Neutrophil (primary cell): ENCODE measurements at regions not wholly inside any gene's neighbourhood (a gene's known extent, or its start where the extent isn't known, plus 50 kb on each side); places are given as distances from the start of the nearest gene placed in this dataset.

Source experiments
- H3K27ac ChIP-seq: fragments of 200-600 bp; sonication (generic); 2 replicates; pipeline ENCODE4 v1.5.1; 2016; ENCODE audit warnings: mild to moderate bottlenecking, moderate library complexity
- H3K27me3 ChIP-seq: fragments of 200-600 bp; sonication (generic); 2 replicates; pipeline ENCODE4 v1.6.0; 2016; ENCODE audit warnings: mild to moderate bottlenecking
- H3K36me3 ChIP-seq: fragments of 200-600 bp; sonication (generic); 2 replicates; pipeline ENCODE4 v1.5.1; 2017
- H3K4me1 ChIP-seq, 2 experiments: fragments of 200-600 bp in 1 of 2; sonication (generic) in 1 of 2; 1 replicate in 1 of 2; 2 replicates in 1 of 2; pipeline versions ENCODE4 v1.5.1 to v1.6.1; 2013 to 2016; ENCODE audit warnings: low read depth in 1 of 2, low read length in 1 of 2, mild to moderate bottlenecking in 1 of 2, moderate library complexity in 1 of 2; ENCODE audit not compliant: control insufficient read depth in 1 of 2, insufficient read depth in 1 of 2
- H3K4me3 ChIP-seq, 2 experiments: fragments of 200-600 bp in 1 of 2; sonication (generic) in 1 of 2; 1 replicate in 1 of 2; 2 replicates in 1 of 2; pipeline ENCODE4 v1.5.1; 2013 to 2016; ENCODE audit warnings: low read depth in 1 of 2, low read length in 1 of 2, mild to moderate bottlenecking in 1 of 2, moderate library complexity in 1 of 2
- H3K9me3 ChIP-seq: fragments of 200-600 bp; sonication (generic); 2 replicates; pipeline ENCODE4 v1.5.1; 2016
- TF ChIP-seq, protein P1 (sequence below): fragments of 200-600 bp; sonication (generic); IDR thresholded peaks from 2 replicates; pipeline ENCODE4 v1.5.1; 2016; ENCODE audit warnings: antibody characterized with exemption

DNA sequence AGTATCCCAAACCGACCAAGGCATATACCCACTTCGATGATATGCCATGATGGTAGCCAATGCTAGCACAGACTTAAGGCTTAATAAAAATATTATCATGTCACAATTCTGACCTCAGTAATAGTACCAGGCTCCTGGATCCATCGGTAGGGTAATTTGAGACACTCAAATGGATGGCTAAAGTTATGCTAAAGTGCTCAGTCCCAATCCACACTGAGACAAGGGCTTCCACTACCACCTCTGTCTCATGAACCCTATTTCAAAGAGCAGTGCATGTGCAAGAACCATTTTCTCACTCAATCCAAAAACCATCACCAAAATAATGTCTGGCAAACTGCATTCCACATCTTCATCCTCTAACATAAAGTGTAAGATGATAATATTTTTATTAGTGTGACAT is 122.4 kb upstream of the KRR1 start:
- Histone ChIP-seq H3K27ac (no peak overlapping the region), H3K4me3 (no peak overlapping the region), H3K27me3 (no peaks in the 10 kb centered on the region), H3K4me1 (no peaks in the 10 kb centered on the region), H3K9me3 (no peaks in the 10 kb centered on the region), H3K36me3 (no peaks in the 10 kb centered on the region)
- TF ChIP-seq, protein P1, sequence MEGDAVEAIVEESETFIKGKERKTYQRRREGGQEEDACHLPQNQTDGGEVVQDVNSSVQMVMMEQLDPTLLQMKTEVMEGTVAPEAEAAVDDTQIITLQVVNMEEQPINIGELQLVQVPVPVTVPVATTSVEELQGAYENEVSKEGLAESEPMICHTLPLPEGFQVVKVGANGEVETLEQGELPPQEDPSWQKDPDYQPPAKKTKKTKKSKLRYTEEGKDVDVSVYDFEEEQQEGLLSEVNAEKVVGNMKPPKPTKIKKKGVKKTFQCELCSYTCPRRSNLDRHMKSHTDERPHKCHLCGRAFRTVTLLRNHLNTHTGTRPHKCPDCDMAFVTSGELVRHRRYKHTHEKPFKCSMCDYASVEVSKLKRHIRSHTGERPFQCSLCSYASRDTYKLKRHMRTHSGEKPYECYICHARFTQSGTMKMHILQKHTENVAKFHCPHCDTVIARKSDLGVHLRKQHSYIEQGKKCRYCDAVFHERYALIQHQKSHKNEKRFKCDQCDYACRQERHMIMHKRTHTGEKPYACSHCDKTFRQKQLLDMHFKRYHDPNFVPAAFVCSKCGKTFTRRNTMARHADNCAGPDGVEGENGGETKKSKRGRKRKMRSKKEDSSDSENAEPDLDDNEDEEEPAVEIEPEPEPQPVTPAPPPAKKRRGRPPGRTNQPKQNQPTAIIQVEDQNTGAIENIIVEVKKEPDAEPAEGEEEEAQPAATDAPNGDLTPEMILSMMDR, result no peak

DNA sequence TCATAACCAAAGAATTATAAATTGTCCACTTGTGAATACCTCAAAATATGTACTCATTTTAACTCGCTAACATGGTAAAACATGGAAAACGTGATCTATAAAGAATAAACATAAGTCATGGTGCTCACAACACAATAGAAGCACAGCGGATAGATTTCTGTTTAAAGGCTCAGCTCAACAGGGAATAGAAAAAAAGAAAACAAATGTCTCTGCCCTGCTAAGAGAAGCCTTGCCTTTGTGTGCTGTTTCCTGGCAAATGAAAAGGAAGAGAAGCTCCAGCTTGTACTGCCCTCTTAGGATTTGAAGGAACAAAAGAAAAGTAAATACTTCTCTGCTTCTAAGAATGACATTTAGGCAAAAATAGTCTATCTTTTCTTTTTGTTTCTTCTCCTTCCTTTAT is 121.0 kb upstream of the KRR1 start:
- no peak overlapping the region for H3K27ac ChIP-seq

DNA sequence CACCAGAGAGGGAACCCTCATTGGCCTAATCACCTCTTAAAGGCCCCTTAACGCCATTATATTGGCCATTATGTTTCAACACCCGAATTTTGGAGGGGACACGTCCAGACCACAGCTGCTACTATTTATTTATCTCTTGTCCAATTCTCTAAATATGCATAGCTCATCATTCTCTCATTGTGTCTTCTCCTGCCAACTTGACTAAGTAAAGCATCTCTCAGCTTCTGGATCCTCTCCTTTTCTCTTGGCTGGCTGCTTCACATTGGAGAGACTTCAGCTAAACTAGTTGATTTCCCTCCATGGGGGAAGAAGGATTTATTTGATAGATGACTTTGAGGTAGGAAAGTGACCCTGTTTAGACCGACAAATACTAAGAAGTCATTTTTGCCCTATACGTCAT is 120.4 kb upstream of the KRR1 start:
- Histone ChIP-seq H3K4me1 (no peaks in the 10 kb centered on the region), H3K27me3 (no peaks in the 10 kb centered on the region), H3K27ac (no peak overlapping the region), H3K9me3 (no peaks in the 10 kb centered on the region), H3K4me3 (no peak overlapping the region), H3K36me3 (no peaks in the 10 kb centered on the region)
- TF ChIP-seq, protein P1, result no peak

More for the DNA sequence above, 121.0 kb upstream of the KRR1 start:
- Histone ChIP-seq H3K27me3 (no peaks in the 10 kb centered on the region), H3K4me1 (no peaks in the 10 kb centered on the region), H3K36me3 (no peaks in the 10 kb centered on the region), H3K4me3 (no peak overlapping the region), H3K9me3 (no peaks in the 10 kb centered on the region)
- TF ChIP-seq, protein P1, result no peak

DNA sequence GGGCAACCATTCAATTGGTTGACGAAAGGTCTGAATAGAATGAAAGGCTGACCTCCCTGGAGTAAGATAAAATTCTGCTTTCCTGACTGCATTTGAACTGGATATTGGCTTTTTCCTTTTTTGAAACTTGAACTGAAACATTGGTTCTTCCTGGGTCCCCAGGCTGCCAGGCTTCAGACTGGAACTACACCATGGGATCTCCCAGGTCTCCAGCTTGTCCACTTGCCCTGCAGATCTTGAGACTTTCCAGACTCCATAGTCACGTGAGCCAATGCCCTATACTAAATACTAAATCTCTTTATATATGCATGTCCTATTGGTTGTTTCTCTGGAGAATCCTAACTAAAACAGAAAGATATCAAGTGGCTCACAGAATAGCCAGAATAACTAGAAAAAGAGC is 118.7 kb upstream of the KRR1 start:
- H3K9me3 ChIP-seq, result no peaks in the 10 kb centered on the region
- H3K36me3 ChIP-seq, result no peaks in the 10 kb centered on the region
- no peak overlapping the region for H3K4me3 ChIP-seq
- H3K4me1 ChIP-seq, result no peaks in the 10 kb centered on the region
- no peak overlapping the region for H3K27ac ChIP-seq
- TF ChIP-seq, protein P1, result no peak
- no peaks in the 10 kb centered on the region for H3K27me3 ChIP-seq

DNA sequence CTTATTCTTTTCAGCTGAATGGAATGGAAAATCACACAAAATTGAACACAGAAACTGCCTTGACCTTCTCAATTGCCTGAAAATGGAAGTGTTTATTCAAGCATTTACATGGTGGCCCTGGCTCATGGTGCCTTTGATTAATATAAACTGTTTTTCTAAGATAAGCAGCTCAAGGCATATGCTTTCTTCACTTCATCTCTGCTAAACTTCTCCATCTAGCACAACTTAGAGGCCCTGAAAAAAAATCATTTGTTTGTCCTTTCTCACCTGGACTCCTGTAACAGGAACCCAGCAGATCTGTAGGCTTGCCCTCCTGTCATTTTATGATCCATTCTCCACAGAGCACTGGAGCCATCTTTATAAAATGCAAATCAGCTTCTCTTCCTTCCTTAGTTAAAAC is 117.5 kb upstream of the KRR1 start:
- Histone ChIP-seq H3K27me3 (no peaks in the 10 kb centered on the region), H3K27ac (no peak overlapping the region), H3K4me1 (no peaks in the 10 kb centered on the region), H3K36me3 (no peaks in the 10 kb centered on the region), H3K4me3 (no peak overlapping the region), H3K9me3 (no peaks in the 10 kb centered on the region)
- TF ChIP-seq, protein P1, result no peak

DNA sequence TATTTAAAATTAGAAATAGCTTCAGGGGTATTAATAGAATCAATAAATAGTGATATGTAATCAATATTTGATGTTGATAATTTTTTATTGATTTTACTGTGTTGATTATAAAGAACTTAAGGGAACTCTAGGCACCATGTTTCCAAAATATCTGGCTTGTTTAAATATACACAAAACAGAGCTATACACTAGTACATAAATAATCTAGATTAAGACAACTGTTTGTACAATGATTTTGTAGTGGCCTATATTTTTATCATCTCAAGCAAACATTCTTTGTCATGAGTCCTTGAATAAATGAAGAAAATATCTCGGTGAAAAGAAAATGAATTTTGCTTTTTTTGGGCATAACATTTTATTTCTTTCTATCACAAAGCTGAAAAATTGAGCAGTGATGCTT is 117.1 kb upstream of the KRR1 start:
- TF ChIP-seq, protein P1, result no peak
- H3K4me1 ChIP-seq, result no peaks in the 10 kb centered on the region
- no peaks in the 10 kb centered on the region for H3K36me3 ChIP-seq
- H3K27ac ChIP-seq, result no peak overlapping the region
- H3K4me3 ChIP-seq, result no peak overlapping the region
- no peaks in the 10 kb centered on the region for H3K27me3 ChIP-seq
- H3K9me3 ChIP-seq, result no peaks in the 10 kb centered on the region
